ENCODE measurements at regions not wholly inside any gene's neighbourhood (a gene's known extent, or its start where the extent isn't known, plus 50 kb on each side); places are given as distances from the start of the nearest gene placed in this dataset.
"Not testable (repeated sequence)": the region's sequence is repeated elsewhere in the genome, so short reads cannot be mapped to it uniquely, and the experiment has no call there.

DNA sequence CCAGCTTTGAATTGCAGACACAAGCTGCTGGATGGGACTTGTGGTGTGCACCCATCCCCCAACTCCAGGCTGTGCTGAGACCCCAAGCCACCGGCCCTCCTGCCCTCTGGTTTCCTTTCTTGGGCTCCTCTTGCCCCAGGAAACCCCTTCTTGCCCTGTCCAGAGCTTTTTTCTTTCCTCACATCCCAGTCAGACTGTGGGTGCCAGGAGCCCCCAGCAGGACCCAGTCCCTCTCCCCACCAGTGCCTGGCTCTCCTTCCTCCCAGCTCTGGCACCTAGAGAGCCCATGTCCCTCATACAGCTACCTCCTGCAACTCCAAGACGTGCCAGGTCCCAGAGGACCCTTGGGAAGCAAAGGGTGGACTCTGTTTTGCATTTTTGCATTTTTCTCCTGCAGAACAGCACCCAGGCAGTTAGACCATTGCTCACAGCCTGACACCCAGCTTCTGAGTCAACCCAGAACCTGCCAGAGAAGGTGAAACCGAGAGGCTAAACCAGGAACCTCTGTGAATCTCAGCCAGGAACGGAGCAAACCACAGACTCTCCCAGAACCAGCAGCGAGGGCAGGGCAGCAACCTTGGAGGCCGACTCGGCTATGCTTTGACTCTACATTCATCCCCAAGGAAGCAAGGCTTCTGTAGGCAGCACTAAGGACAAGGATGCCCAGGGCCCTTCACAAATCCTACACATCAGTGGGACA lies 221.1 kb downstream of the ANAPC1 start:
- DNase-seq = no peak

DNA sequence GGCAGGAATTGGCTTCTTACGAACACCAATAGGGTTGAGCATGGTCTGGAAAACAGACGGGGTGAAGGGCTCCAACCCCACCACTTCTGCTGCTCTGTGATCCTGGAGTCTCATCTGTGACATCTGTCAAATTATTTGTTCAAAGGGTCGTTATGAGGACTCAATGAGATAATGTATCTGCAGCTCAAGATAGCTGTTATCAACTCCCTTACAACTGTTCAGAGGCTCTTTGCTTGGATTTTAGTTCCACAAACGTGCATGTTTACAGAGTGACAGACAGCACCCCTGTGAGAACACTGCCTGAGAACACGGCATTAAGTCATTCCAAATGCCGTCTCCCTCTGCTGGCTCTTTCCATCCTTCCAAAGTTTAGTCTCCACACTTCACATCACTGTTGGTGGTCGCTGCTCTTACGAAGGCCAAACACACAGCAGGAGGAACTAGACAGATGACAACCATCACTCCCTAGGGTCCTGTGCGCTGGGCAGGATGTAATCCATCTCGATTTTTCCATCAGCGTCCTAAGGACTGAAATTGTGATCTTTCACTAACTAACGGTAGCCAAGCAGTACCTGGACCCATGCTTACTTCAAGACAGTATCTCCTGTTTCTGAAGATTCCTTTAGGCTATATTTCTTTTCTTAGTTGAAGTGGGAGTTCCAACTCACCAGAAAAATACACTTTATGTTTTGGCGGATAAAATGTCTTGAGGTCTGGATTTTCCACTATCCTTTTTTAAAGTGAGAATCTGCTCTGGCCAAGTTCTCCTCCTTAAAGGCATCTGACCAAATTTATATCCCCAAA lies 220.3 kb downstream of the ANAPC1 start:
- peak; percentile 83 for DNase-seq

DNA sequence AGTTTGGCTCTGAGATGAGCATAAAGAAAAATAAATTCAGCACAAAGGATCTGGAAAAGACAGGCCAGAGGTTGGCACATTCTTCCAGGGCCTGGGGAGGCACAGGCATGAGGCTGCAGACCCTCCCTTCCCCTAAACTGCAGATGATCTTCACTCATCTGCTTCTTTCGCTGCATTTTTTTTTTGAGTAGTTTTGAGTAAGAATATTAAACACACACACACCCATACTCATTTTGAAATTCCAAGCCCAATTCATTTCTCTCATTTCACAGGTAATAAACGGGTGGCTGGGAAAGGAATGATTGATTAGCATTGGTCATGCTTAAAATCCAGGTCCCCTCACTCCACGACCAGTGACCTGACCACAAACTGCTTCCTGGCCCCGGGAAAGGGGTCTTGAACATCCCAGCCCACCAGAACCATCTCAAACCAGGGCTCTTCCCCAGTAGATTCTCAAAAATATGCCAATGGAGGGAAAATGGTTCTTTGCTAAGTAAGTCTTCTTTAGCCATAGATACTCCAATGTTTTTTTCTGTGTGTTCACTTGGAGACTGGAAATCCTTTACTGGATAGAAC lies 219.6 kb downstream of the ANAPC1 start:
- DNase-seq = no peak

DNA sequence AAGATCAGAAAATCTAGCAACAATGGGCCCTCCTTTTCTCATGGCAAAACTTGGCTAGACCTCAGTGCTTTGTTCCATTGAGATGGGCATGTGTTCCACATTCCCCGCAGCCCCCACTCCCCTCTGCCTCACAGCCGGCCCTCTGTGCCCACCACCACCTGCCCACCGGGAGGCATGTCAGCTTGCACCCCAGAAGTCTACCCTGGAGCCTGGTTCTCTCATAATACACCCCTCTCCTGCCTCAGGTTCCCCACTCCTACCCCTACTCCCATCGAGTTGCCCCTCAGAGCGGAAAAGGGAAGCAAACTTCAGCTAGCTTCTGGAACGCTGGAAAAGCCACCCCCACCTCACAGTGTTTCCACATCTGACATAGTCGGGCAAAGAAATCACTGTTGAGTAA lies 219.0 kb downstream of the ANAPC1 start:
- no peak for DNase-seq

DNA sequence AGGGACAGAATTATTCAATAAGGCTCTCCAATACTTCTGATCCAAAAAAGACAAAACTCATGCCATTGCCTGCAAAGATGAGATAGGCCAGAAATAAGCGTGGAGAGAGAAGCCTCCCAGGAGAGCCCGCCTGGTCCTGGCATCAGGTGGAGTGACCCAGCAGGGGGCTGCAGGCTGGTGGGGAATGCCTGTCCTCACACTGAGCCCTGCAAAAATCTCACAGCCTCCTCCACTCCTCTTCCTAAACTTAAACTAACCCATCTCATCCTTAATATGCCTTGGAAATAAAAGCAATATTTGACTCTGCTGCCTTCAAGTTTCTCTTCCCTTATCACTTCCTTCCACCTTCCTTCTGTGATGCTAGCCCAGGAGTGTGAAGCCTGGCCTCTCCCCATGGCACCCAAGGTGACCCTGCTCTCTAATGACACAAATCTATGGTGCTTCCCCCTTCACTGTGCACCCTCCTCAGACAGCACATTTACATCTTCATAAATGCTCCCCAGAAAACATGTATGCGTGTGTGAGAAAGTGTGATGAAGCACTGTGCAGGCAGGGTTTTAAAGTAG lies 218.4 kb downstream of the ANAPC1 start:
- peak; percentile 17 for DNase-seq

DNA sequence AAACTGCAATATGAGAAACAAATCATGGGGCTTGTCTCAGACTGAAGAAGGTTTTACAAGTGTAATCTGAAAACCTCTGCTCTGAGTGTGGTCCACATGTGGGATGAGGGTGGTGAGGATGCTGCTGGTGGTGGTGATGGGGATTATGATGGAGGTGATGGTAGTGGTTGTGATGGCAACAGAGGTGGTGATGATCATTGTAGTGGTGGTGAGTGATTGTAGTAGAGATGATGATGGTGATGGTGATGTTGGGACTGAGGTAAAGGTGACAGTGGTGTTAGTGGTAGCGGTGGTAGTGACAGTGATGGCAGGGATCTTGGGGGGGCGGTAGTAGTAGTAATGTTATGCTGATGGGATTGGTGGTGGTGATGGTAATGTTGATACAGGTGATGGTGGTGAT lies 217.8 kb downstream of the ANAPC1 start:
- DNase-seq = no peak

DNA sequence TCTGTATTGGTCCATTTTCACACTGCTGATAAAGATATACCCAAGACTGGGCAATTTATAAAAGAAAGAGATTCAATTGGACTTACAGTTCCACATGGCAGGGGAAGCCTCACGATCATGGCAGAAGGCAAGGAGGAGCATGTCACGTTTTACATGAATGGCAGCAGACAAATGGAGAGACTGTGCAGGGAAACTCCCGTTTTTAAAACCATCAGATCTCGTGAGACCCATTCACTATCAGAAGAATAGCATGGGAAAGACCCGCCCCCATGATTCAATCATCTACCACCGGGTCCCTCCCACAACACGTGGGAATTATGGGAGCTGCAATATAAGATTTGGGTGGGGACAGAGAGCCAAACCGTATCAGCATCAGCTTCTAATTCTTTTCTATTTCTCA lies 217.0 kb downstream of the ANAPC1 start:
- no peak for DNase-seq

DNA sequence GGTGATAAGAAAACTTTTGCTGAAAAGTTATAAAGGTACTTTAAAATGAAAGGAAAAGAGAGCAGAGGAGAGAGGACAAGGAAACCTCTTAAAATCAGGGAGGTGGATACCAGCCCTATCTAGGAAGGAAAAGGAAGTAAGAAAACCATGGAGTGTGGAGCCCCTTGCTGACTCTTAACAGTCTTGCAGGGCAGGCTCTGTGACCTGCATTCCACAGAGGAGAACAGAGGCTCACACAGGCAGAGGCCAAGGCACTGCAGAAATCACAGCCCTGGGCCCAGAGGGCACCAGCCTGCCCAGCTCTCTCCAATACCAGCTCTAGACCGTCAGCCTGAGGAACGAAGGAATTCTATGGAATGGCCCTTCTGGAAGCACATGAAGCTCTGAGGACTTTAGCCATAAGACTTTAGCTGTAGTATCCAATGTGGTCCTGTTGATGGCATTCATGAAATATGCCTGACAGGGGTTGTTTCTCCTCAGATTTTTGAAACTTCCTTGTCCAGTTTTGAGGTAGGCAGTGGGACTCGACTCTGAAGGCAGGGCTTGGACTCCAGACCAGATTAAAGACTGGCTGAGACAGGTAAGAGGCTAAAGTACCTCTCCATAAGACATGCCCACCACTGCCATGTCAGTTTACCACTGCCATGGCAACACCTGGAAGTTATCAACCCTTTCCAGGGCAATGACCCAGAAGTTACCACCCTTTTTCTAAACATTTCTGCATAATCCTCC lies 216.3 kb downstream of the ANAPC1 start:
- DNase-seq = peak; percentile 31

DNA sequence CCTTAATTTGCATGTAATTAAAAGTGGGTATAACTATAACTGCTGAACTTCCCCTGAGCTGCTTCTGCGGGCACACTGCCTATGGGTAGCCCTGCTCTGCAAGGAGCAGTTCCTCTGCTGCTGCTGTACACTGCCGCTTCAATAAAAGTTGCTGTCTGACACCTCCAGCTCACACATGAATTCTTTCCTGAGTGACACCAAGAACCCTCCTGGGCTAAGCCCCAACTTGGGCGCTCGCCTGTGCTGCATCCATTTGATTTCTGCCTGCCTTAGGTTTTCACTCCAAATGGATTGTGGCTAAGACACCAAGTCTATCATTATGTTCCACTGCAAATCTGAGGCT lies 215.7 kb downstream of the ANAPC1 start:
- DNase-seq = no peak

DNA sequence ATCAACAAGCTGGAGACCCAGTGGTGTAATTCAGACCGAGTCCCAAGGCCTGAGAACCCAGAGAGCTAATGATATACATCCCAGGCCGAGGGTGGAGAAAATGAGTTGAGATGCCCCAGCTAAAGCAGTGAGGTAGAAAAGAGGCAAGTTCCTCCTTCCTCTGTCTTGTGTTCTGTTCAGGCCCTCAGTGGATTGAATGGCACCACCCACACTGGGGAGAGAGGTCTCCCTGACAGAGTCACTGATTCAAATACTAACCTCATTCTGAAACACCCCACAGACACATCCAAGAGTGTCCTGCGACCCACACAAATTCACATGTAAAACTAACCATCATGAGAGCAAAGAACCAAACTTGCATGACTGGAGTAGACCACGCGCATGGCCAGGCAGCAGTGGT lies 215.3 kb downstream of the ANAPC1 start:
- no peak for DNase-seq

DNA sequence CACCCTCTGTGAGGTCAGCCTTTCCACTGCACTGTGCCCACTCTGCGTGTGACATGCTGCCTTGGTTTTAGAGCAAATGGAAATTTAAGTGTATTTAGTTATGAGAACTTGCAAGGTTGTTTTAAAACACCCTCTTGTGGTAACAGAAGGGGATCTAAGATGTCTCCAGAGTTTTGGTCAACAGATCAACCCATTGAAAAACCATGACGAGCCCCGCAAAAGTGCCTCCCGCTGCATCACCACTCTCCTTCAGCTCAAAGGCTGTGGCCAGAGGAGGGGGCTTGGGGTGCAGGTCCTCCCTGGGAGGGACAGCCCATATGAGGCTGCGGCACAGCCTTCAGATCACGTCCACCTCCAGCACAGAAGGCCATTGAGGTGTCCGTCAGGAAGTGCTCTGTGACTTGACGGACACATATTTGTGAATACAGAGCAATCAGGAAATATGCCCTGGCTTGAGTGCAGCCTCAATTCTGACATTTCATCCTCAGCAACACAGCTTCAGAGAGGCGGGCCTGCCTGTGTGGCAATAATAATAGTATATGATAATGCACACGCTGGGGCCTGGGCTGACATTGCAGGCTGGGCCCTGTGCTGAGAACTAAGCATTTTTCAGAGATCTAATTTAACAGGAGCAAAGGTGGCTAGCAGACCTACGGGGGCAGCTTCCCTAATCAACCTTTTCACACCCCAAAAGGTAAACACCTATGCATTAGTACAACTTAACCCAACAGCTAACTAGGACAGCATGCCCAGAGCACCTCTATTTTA lies 213.9 kb downstream of the ANAPC1 start:
- peak; percentile 12 for DNase-seq

DNA sequence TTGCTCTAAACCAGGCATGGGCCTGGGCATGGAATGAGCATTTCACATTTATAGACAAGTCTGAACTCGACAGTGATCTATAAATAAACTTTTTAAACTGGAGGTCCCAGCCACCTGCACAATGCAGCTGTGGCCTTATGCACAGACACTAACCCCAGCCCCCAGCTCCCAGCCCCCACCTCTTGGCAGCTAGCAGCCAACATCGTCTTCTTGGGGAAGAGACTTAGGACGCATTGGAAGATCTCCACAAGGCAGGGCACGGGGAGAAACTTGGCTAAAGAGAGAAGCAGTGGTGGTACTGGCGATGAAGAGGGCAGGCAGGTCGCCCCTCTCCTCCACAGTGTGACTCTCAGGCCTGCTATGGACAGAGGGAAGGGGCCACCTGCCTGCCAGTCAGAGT lies 213.2 kb downstream of the ANAPC1 start:
- DNase-seq = no peak

DNA sequence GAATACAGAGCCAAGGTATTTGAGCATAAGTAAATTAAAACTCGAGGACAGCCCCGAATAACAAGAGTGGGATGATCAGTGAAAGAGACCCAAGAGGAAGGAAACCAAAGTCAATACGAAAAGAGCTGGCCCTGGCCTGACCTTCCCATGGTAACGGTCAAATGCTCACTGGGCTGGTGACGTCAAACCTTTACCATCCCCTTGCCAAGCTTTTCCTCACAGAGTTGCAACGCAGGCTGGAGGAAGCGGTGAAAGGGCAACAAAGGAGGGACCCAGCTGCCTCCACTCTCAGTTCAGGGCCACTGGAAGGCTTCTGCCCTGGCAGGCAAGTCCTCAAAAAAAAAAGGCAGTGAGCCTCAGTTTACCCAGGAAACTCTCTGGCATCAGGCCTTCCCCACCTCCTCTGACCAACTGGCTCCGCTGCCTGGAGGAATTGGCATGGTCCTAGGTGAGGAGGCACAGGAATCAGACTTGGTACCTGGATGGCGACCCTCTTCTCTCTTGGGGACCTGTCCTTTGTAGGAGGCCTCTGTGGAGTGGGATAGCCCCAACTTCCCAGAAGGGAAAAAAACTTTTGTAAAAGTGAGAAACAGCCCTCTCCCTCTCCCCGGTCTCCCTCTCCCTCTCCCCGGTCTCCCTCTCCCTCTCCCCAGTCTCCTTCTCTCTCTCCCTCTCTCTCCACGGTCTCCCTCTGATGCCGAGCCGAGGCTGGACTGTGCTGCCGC lies 212.4 kb downstream of the ANAPC1 start:
- DNase-seq = no peak

DNA sequence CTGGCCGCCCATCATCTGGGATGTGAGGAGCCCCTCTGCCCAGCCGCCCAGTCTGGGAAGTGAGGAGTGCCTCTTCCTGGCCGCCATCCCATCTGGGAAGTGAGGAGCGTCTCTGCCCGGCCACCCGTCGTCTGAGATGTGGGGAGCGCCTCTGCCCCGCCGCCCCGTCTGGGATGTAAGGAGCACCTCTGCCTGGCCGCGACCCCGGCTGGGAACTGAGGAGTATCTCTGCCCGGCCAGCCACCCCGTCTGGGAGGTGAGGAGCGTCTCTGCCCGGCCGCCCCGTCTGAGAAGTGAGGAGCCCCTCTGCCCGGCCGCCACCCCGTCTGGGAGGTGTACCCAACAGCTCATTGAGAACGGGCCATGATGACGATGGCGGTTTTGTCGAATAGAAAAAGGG lies 211.4 kb downstream of the ANAPC1 start:
- not testable (repeated sequence) for DNase-seq

DNA sequence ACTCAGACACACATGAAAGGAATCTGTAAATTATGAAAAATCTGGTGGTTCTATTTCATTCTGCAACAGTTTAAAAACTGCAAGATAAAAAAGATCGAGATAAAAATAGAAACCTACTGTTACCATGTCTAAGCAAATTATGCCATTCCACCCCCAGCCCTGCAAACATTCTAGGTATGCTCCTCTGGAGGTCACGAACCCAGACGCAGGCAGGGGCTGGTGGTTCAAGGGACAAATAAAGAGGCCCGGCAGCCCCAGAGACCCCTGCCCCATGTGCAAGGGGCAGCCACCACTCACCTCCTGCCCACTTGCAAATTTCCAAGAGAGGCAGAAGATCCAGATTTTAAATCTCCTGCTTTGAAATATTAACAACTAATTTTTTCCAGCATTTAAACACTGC lies 210.5 kb downstream of the ANAPC1 start:
- DNase-seq = no peak

DNA sequence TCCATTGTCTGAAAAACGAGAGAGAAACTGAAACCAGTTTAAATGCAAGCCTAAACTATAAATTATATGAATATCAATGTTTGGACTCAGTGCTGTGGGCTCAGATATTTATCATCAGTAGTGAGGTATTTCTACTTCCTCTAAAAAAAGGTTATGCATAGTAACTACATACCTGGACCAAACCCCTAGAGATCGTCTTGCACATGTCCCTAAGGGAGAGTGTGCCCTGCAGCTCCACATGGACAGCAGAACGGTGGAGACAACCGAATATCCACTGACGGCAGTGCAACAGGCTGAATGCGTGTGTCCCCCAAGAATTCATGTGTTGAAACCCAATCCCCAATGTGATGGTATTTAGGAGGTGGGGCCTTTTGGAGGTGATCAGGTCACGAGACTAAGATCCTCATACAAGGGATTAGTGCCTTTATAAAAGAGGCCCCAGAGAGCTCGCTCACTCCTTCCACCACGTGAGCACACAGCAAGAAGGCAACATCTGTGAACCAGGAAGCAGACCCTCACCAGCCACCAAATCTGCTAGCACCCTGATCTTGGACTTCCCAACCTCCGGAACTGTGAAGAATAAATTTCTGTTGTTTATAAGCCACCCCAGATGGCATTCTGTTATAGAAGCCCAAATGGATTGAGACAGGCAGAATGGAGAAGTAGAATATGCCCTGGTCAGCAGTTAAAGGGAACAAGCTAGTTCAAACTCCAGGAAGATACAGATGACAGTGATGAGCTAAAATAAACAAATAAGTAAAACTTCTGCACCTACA lies 208.4 kb downstream of the ANAPC1 start:
- no peak for DNase-seq

DNA sequence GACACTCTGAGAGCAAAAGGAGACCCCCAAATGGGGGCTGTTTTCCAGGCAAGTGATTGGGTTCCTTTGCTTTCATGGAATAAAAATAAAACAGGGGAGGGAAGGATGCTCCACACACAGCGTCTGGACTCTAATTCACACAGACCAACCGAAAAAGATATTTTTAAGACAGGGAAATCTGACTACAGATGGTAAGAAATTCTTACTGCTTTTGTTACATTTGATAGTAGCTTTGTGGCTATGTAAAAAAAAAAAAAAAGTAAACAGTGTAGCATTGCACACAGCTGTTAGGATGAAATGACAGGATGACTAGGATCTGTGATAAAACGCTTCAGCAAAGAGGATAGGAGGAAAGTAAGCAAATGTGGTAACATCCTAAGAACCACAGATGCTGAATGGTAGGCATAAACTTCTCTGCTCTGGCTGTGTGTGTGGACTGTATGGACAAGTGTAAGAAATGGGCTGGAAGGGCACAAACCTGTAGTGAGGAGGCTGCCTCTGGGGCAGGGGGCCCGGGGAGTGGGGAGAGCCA lies 207.6 kb downstream of the ANAPC1 start:
- no peak for DNase-seq

DNA sequence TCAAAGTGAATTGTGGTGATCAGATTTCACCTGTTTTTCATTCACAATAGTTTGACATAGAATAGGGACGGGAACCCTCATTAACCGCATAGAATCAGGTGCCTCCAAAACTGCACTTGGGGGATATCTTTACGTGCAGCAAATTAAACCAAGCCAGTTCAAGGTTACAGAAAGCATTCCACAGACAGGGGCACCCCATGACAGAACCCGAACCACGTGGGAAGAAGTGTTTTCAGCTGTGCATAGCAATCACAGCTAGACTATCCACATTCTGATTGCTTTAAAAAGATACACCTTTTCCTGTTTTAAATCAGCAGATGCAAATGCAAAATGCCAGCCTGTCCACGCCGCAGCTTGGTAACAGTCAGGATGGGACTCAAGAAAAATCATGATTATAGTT lies 205.8 kb downstream of the ANAPC1 start:
- DNase-seq = no peak

DNA sequence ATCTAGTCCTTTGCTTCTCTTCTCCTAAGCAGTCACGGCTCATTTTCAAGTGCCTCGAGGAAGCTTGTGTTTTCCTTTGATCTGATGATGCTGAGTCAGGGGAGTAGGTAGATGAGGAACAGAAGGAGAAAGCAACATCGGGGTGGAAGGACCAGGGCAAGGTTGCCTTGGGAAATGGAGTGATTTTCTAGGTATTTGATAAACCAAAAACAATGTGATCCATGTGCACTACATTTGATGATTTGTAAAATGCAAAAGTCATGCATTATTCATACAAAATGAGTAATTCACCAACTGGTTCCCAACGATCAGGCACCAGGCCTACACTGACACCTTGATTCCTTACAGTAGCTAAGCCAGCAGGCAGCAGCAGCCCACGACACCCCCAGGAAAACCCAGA lies 205.3 kb downstream of the ANAPC1 start:
- no peak for DNase-seq

DNA sequence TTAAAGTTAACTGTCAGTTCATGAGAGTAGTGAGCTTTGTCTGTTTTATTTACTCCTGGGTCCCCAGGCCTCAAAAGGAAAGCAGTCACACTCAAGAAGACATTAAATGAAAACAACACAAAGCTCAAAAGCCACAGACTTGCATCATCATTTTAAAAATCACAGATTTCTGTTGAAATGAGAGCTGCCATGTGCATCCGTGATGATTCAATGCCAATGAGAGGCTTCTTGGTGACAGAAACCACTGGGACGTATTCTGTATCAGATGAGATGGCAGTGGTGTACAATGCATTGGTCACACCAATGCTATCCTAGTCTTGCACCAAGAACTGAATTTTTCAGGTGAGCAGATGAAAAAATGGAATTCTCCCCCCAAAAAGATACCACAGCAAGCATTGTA lies 204.8 kb downstream of the ANAPC1 start:
- no peak for DNase-seq

DNA sequence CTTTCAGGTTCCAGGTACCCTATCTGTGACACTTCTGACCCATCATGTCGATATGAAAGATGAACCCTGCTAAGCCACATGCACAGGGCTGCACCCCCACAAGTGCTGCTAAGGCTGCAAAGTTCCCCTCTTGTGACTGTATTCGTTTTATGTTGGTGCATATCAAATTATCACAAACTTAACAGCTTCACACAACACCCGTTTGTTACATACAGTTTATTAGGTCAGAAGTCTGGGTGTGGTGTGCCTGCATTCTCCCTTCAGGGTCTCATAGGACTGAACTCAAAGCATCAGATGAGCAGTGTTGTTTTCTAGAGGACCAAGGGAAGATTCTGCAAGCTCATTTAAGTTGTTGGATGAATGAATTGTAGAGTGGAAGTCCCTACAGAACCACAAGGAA lies 199.4 kb downstream of the ANAPC1 start:
- no peak for DNase-seq
